ENCODE measurements at regions not wholly inside any gene's neighbourhood (a gene's known extent, or its start where the extent isn't known, plus 50 kb on each side); places are given as distances from the start of the nearest gene placed in this dataset.

DNA sequence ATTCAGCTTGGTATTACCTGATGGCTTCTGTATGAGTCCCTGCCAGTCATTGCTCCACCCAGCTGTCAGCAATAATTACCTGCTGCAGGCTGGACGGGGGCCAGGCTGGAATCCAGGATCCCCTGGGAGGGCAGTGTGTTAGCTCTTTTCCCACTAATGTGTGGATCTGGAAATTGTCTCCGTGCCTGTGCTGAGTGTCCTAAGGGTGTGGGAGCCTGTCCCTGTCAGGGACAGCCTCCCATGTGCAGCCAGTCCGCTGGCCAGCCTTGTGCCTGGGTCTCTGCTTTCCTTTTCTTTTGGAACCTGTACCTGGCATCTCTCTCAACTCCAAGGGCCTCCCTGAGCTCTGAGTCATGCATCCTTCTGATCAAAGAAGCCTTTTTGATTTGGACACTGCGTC lies 107.2 kb upstream of the SPRED2 start:
- H3K27ac ChIP-seq, result no peak overlapping the region
- TF ChIP-seq CTCF (IDR thresholded peaks at IDR 0.05), result no peak
- H3K4me3 ChIP-seq, result no peak overlapping the region
- DNase-seq (no peak), ATAC-seq (no peak)
- H3K4me1 ChIP-seq, result no peaks in the 10 kb centered on the region
- intact Hi-C loops (cut with DNase I), result no loop called here
- no peaks in the 10 kb centered on the region for H3K9me3 ChIP-seq
- no peaks in the 10 kb centered on the region for H3K27me3 ChIP-seq
- no peaks in the 10 kb centered on the region for H3K36me3 ChIP-seq

DNA sequence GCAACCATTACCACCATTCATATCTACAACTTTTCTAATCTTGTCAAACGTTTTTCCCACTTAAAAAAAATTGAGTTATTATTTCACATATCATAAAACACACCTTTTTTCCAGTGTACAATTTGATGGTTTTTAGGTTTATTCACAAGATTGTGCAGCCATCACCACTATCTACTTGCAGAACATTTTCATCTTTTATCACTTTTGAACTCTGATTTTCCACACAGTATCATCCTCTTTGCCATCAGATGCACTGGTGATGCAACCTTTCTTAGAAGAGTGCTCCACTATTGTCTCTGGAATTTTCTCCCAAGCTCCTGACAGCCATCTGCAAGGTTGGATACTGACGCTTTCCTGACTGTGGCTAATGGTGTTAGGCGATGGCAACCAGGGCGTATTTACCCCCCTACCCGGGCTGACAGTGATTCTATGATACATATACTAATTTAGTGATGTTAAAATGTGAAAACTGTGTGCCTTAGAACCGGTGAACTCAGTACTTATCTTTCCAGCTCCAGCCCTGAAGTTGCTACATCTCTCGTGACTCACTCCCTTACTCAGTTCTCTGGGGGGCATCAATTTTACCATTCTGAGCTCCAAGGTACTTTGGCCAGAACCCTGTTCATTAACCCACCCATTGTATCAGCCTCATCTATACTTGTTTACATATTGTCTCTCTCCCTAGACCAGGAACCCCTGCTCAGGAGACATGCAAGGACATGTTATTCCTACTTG lies 105.4 kb upstream of the SPRED2 start:
- Histone ChIP-seq H3K27ac (no peak overlapping the region), H3K9me3 (no peaks in the 10 kb centered on the region), H3K36me3 (no peaks in the 10 kb centered on the region), H3K27me3 (no peaks in the 10 kb centered on the region), H3K4me1 (no peaks in the 10 kb centered on the region), H3K4me3 (no peak overlapping the region)
- ATAC-seq (no peak), DNase-seq (no peak)
- no peak for TF ChIP-seq CTCF (IDR thresholded peaks at IDR 0.05)
- intact Hi-C loops (cut with DNase I), result no loop called here

GRCh38 chr2:65536596-65536995 lies 104.2 kb upstream of the SPRED2 start:
- Histone ChIP-seq H3K4me1 (no peaks in the 10 kb centered on the region), H3K36me3 (no peaks in the 10 kb centered on the region), H3K4me3 (no peak overlapping the region), H3K27ac (no peak overlapping the region), H3K27me3 (no peaks in the 10 kb centered on the region), H3K9me3 (no peaks in the 10 kb centered on the region)
- no peak for ATAC-seq
- intact Hi-C loops (cut with DNase I), result no loop called here
- DNase-seq, result no peak
- no peak for TF ChIP-seq CTCF (IDR thresholded peaks at IDR 0.05)

DNA sequence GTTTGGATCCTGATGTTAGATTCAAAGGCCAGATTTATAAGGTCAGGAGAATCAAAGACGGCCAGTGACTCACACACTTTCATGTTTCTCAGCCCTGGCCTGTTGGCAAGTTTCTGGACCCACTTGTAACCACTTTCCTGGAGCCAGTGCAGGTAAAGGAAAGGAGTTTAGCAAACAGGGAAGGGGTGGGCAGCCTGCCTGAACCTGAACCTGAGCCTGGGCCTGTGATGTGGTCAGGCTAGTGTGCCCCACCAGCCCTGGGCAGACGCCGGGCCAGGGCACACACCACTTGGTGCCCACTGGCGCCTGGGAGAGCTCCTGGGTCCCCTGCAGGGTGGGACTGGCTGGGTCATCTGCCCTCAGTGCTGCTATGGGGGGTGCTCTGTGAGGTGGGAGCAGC lies 100.5 kb upstream of the SPRED2 start:
- DNase-seq (peak; percentile 74), ATAC-seq (peak; percentile 81)
- no peaks in the 10 kb centered on the region for H3K36me3 ChIP-seq
- no peak overlapping the region for H3K27ac ChIP-seq
- no peaks in the 10 kb centered on the region for H3K9me3 ChIP-seq
- intact Hi-C loops (cut with DNase I), result no loop called here
- H3K4me3 ChIP-seq, result no peak overlapping the region
- no peaks in the 10 kb centered on the region for H3K4me1 ChIP-seq
- H3K27me3 ChIP-seq, result no peaks in the 10 kb centered on the region
- no peak for TF ChIP-seq CTCF (IDR thresholded peaks at IDR 0.05)

DNA sequence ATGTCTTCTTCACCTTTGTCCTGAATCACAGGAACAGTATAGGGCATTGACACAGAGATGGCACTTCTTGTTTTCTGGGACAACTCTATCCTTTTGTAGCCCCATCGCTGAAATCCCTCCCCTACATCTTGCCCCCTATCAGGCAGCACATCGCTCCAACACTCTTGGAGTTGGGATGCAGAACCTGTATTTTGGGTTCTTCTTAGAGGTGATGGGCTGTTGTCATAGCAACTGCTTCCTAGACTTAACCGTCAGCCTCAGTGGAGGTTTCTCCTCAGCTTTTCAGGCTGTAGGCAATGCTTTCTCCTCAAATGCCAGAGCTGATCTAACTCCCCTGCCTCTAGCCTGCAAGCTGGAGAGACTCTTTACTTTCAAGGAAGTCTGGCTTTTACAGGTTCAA lies 99.9 kb upstream of the SPRED2 start:
- no peak for TF ChIP-seq CTCF (IDR thresholded peaks at IDR 0.05)
- Histone ChIP-seq H3K27me3 (no peaks in the 10 kb centered on the region), H3K4me3 (no peak overlapping the region), H3K4me1 (no peaks in the 10 kb centered on the region), H3K36me3 (no peaks in the 10 kb centered on the region), H3K27ac (no peak overlapping the region), H3K9me3 (no peaks in the 10 kb centered on the region)
- intact Hi-C loops (cut with DNase I), result no loop called here
- DNase-seq (no peak), ATAC-seq (no peak)

All from upper lobe of right lung (tissue), 1 donor.